ENCODE measurements at regions not wholly inside any gene's neighbourhood (a gene's known extent, or its start where the extent isn't known, plus 50 kb on each side); places are given as distances from the start of the nearest gene placed in this dataset.

GRCh38 chr15:62610265-62610869 is 432.2 kb upstream of the TPM1 start:
- no peak for DNase-seq
- Histone ChIP-seq H3K4me1 (ENCODE audit: control insufficient read depth, insufficient read depth, low read length) (no peaks in the 10 kb centered on the region), H3K27me3 (ENCODE audit: control insufficient read depth, insufficient read depth, low read length, poor library complexity, severe bottlenecking) (no peaks in the 10 kb centered on the region), H3K36me3 (ENCODE audit: control insufficient read depth, insufficient read depth, low read length) (no peaks in the 10 kb centered on the region), H3K27ac (ENCODE audit: low read depth, low read length) (no peak overlapping the region), H3K9ac (ENCODE audit: extremely low read depth, low read length, poor library complexity, severe bottlenecking) (no peak overlapping the region), H3K9me3 (ENCODE audit: control insufficient read depth, low read length) (no peaks in the 10 kb centered on the region), H3K4me3 (ENCODE audit: low read length) (no peak overlapping the region)
- Mint-ChIP-seq H3K9me3 (no peaks in the 10 kb centered on the region), H3K27ac (no peak overlapping the region), H3K4me1 (peaks cover 16% of the 10 kb centered on the region), H3K27me3 (ENCODE audit: insufficient read depth) (no peaks in the 10 kb centered on the region), H3K36me3 (ENCODE audit: low read depth) (no peaks in the 10 kb centered on the region), H3K4me3 (no peak overlapping the region)
- 86 to 94% methylated on average over 6 of the region's 6 CpGs for WGBS, 2 experiments (ENCODE audit: insufficient coverage in 1 of 2, insufficient read length in 1 of 2)
- no peak for TF ChIP-seq CTCF (conservative IDR thresholded peaks at IDR 0.05)

GRCh38 chr15:62611002-62611401 is 431.5 kb upstream of the TPM1 start:
- no peak overlapping the region for H3K4me3 Mint-ChIP-seq

GRCh38 chr15:62612183-62612733 is 430.3 kb upstream of the TPM1 start:
- H3K4me1 ChIP-seq (ENCODE audit: control insufficient read depth, insufficient read depth, low read length): no peaks in the 10 kb centered on the region
- Mint-ChIP-seq H3K4me1 (peaks cover 16% of the 10 kb centered on the region), H3K9me3 (no peaks in the 10 kb centered on the region), H3K27ac (no peak overlapping the region), H3K27me3 (ENCODE audit: insufficient read depth) (no peaks in the 10 kb centered on the region), H3K36me3 (ENCODE audit: low read depth) (no peaks in the 10 kb centered on the region), H3K4me3 (no peak overlapping the region)
- WGBS, 2 experiments (ENCODE audit: insufficient coverage in 1 of 2, insufficient read length in 1 of 2): 89 to 91% methylated on average over 5 of the region's 5 CpGs
- H3K27me3 ChIP-seq (ENCODE audit: control insufficient read depth, insufficient read depth, low read length, poor library complexity, severe bottlenecking): no peaks in the 10 kb centered on the region
- no peak overlapping the region for H3K9ac ChIP-seq (ENCODE audit: extremely low read depth, low read length, poor library complexity, severe bottlenecking)
- no peak for DNase-seq
- no peak overlapping the region for H3K27ac ChIP-seq (ENCODE audit: low read depth, low read length)
- no peaks in the 10 kb centered on the region for H3K36me3 ChIP-seq (ENCODE audit: control insufficient read depth, insufficient read depth, low read length)
- no peaks in the 10 kb centered on the region for H3K9me3 ChIP-seq (ENCODE audit: control insufficient read depth, low read length)
- no peak for TF ChIP-seq CTCF (conservative IDR thresholded peaks at IDR 0.05)
- no peak overlapping the region for H3K4me3 ChIP-seq (ENCODE audit: low read length)

More at GRCh38 chr15:62611002-62611401, 431.5 kb upstream of the TPM1 start:
- Histone ChIP-seq H3K27me3 (ENCODE audit: control insufficient read depth, insufficient read depth, low read length, poor library complexity, severe bottlenecking) (no peaks in the 10 kb centered on the region), H3K4me3 (ENCODE audit: low read length) (no peak overlapping the region), H3K27ac (ENCODE audit: low read depth, low read length) (no peak overlapping the region), H3K9ac (ENCODE audit: extremely low read depth, low read length, poor library complexity, severe bottlenecking) (no peak overlapping the region), H3K9me3 (ENCODE audit: control insufficient read depth, low read length) (no peaks in the 10 kb centered on the region), H3K4me1 (ENCODE audit: control insufficient read depth, insufficient read depth, low read length) (no peaks in the 10 kb centered on the region), H3K36me3 (ENCODE audit: control insufficient read depth, insufficient read depth, low read length) (no peaks in the 10 kb centered on the region)
- H3K27me3 Mint-ChIP-seq (ENCODE audit: insufficient read depth): no peaks in the 10 kb centered on the region
- no peak for DNase-seq
- no peak for TF ChIP-seq CTCF (conservative IDR thresholded peaks at IDR 0.05)
- WGBS, 2 experiments (ENCODE audit: insufficient coverage in 1 of 2, insufficient read length in 1 of 2): 100% methylated on average over 1 of the region's 2 CpGs; no CpG with 5 or more reads in 1 of the 2 experiments
- H3K9me3 Mint-ChIP-seq: no peaks in the 10 kb centered on the region
- peaks cover 16% of the 10 kb centered on the region for H3K4me1 Mint-ChIP-seq
- H3K27ac Mint-ChIP-seq: no peak overlapping the region
- no peaks in the 10 kb centered on the region for H3K36me3 Mint-ChIP-seq (ENCODE audit: low read depth)

Data from endodermal cell (in vitro differentiated cells).